ENCODE measurements at regions not wholly inside any gene's neighbourhood (a gene's known extent, or its start where the extent isn't known, plus 50 kb on each side); places are given as distances from the start of the nearest gene placed in this dataset.
"Not testable (repeated sequence)": the region's sequence is repeated elsewhere in the genome, so short reads cannot be mapped to it uniquely, and the experiment has no call there.

DNA sequence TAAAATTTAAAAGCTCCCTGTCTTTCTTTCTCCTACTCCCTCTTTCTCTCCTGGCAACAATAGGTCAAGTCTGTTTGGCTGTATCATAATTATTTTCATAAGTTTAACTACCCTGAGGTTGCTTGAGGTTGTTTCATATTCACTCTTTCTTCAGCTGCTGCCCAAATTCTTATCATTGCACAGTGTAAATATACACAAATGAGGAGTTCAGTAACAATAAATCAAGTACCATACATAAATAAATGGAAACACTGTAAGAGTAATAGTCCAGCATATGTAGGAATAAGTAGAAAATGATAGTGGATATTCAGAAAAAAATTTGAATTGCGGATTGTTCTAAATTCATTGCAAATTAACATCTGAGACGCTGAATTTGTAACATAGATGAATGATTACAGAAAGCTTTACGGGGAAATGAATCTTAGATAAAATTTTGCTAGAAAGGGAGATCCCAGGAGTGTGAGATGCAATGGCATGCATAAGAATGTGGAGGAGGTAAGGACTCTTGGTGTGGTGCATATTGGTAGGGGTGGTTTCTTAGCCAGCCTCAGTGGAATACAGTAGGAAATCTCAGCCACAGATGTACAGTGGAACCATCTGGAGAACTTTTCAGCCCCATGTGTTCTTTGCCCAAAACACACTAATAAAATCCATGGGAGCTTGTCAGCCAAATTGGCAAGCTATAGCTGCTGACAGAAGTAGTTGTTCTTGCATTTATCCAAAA lies 480.7 kb downstream of the HTR1B start:
- no peak for DNase-seq (ENCODE audit: low read depth)

DNA sequence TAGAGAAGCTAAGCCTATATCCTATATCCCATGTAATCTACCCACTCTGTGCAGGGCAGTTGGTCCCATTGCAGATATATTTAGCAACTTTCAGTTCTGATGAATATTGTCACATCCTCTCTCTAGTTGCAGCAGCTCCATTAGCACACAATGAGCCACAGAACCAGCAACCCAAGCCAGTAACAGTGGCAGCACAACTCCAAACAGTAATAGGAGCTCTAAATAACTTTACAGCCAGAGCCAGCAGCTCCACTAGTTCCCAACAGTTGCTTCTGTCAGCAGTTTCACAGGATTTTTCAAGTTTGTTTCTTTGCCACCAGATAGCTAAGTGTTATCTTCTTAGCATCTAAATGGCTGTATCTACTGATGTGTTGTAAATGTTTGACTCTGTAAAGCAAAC lies 490.8 kb downstream of the HTR1B start:
- no peak for DNase-seq (ENCODE audit: low read depth)

DNA sequence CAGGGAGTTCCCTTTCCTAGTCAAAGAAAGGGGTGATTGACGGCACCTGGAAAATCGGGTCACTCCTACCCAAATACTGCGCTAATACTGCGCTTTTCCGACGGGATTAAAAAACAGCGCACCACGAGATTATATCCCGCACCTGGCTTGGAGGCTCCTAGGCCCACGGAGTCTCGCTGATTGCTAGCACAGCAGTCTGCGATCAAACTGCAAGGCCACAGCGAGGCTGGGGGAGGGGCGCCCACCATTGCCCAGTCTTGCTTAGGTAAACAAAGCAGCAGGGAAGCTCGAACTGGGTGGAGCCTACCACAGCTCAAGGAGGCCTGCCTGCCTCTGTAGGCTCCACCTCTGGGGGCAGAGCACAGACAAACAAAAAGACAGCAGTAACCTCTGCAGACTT lies 504.1 kb downstream of the HTR1B start:
- DNase-seq (ENCODE audit: low read depth): not testable (repeated sequence)

DNA sequence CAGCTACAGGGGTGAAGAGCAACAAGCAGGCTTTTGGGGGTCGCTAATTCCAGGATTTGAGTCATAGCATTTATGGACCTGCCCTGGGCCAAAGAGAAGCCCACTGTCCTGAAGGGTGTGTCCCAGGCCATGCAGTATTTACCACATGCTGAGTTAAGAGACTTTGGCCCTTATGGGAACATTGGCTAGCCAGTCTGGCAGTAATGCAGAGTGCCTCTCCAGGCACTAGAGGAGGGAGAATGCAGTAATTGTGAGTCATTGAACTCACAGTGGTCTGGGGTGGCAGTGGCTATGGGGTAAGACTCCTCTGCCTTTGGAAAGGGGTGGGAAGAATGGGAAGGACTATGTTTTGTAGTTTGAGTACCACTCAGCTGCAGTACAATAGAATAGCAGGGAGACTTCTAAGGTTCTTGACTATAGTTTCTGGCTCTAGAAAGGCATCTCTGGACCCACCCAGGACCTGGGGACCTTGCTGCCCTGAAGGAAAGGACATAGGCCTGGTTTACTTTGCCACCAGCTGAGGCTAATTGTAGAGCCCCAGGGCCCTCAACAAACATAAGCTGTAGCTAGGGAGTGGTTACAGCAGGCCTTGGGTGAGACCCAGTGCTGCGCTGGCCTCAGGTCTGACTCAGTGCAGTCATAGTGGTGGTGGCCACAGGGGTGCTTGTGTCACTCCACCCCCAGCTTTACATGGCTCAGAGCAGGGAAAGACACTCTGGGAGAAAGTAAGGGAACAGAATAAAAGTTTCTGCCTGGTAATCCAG lies 520.9 kb downstream of the HTR1B start:
- DNase-seq (ENCODE audit: low read depth): peak; percentile 5

DNA sequence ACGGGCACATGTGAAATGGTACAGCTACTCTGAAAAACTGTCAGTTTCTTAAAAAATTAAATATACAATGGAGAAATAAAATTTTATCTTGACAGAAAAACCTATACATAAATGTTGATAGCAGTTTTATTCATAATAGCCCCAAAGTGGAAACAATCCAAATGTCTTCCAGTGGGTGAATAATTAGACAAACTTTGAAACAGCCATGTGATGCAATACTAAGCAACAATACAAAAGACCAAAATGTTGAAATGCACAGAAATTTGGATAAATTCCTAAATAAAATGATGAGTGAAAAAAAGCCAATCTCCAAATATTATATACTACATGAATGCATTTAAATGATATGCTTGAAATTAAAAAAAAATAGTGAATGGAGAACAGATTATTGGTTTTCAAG lies 523.1 kb downstream of the HTR1B start:
- no peak for DNase-seq (ENCODE audit: low read depth)

DNA sequence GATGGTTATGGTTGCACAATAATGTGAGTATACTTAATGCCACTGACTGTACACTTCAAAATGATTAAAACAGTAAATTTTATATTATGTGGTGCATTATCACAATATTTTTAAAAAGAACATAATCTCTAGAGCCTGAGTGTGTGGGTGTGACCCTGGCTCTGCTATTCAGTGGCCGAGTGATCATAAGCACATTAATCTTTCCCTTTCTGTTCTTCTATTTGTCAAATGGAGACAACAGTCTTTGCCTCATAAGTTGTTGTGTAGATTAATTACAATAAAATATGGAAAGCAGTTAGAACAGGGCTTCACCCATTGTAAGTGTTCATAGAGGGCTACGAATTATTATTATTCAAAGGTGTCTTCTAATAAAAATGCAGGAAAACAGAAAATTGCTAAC lies 548.6 kb downstream of the HTR1B start:
- no peak for DNase-seq (ENCODE audit: low read depth)

DNA sequence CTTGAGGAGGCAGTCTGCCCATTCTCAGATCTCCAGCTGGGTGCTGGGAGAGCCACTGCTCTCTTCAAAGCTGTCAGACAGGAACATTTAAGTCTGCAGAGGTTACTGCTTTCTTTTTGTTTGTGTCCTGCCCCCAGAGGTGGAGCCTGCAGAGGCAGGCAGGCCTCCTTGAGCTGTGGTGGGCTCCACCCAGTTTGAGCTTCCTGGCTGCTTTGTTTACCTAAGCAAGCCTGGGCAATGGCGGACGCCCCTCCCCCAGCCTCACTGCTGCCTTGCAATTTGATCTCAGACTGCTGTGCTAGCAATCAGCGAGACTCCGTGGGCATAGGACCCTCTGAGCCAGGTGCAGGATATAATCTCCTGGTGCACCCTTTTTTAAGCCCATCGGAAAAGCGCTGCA lies 557.8 kb downstream of the HTR1B start:
- not testable (repeated sequence) for DNase-seq (ENCODE audit: low read depth)

DNA sequence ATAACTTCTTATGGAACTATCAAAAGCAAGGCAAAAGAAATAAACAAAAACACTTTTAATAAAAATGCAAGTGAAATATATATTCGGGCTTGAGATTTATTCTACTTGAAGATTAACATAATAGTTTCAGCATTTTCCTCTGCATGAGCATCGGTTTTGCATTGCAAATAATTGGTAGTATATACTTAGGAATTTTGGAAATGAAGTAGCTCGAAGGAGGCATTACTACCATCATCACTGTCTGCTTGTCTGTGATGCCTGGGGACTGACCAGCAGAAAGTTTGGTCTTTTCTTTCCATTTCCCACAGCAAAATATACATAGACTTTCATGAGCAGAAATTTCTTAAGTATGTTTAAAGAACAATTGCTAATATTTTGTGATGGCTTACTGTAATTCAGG lies 570.7 kb downstream of the HTR1B start:
- DNase-seq (ENCODE audit: low read depth): no peak

DNA sequence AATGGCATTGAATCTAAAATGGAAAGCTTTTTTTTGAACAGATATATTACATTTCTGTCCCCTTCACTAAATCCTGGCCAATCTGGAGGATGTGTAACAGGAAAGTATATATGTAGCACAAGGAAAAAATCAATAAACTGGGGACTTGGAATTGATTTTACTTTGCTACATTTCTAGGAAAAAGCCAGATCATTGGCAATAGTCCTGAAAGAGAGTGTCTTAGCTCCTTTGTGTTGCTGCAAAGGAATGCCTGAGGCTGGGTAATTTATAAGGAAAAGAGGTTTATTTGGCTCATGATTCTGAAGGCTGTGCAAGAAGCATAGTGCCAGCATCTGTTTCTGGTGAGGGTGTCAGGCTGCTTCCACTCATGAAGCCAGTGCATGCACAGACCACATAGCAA lies 574.9 kb downstream of the HTR1B start:
- DNase-seq (ENCODE audit: low read depth): no peak

DNA sequence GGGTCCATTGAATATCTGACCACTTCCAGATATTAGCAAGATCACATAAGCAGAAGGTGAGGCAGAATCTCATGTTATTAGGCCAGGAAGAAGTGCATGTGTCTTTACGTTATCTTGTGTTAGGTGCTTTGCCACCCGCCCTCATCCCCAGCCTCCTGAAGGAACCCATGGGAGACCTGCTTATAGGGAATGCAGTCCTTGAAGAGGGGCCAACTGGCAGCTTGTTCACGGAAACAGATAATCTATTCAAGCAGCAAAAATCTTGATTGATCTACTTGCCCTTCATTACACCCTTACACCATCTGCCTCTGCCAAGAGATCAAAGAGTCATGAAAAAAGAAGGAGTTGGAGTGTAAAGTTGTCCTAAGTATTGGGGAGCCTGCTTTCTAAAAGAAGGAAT lies 576.4 kb downstream of the HTR1B start:
- no peak for DNase-seq (ENCODE audit: low read depth)

DNA sequence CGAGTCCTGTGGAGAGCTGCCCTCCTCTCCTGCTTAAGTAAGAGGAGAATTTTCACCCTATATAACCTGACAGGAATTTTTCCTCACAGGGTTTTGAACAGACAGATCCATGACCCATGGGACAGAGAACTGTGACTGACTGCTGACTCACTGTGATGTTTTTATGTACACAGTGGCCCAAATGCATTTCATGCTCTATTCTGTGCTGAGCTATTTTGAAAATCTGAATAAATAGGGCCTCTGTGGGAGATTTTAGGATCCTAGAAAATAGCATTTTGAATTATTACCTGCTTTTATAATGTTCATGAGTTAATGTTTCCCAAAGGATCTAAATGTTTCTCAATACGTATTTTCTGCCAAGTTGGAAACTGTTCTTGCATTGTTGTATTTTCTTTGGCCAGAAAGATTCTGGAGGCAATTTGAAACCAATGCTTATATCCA lies 577.4 kb downstream of the HTR1B start:
- DNase-seq (ENCODE audit: low read depth): peak; percentile 14

DNA sequence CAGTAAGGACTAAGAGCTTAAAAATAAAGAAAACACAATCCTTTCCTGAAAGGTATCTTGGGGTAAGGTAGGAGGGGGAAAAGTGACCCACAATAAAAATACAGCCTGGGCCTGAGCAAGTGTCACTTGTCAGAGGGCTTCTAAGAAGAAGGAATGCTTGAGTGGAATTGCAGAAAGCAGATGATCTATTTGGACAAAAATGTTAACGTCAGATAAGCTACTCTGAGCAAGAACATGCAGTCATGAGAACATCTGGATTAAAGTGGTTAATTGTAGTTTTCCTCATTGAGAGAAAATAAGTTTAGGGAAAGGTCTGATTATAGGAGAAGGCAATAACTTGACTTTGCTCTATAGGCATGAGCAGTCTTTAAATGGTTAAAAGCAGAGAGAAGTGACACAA lies 581.9 kb downstream of the HTR1B start:
- no peak for DNase-seq (ENCODE audit: low read depth)

DNA sequence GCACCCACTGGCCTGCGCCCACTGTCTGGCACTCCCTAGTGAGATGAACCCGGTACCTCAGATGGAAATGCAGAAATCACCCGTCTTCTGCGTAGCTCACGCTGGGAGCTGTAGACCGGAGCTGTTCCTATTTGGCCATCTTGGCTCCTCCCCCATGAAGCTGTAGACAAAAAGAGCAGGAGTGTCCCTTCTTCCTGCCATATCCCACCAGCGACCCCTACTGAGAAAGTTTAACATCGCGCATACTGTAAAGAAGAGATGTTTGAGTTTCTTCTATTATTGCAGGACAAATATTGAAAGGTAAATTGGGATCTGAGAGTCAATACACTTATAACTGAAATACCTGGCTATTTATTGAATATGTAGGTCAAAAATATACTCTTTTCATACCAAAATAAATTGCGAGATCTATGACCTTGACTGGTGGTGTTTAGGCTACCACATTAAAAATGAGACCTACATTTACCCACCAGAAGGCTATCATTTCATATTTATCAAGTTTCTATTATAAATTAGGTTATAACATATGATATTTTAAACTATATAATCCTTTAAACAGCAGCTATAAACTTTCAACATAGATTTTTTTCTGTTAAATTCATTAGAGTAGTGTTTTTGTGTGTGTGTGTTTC lies 586.3 kb downstream of the HTR1B start:
- peak; percentile 3 for DNase-seq (ENCODE audit: low read depth)

DNA sequence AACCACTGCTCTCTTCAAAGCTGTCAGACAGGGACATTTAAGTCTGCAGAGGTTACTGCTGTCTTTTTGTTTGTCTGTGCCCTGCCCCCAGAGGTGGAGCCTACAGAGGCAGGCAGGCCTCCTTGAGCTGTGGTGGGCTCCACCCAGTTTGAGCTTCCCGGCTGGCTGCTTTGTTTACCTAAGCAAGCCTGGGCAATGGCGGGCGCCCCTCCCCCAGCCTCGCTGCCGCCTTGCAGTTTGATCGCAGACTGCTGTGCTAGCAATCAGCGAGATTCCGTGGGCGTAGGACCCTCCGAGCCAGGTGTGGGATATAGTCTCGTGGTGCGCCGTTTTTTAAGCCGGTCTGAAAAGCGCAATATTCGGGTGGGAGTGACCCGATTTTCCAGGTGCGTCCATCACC lies 586.9 kb downstream of the HTR1B start:
- DNase-seq (ENCODE audit: low read depth): not testable (repeated sequence)

DNA sequence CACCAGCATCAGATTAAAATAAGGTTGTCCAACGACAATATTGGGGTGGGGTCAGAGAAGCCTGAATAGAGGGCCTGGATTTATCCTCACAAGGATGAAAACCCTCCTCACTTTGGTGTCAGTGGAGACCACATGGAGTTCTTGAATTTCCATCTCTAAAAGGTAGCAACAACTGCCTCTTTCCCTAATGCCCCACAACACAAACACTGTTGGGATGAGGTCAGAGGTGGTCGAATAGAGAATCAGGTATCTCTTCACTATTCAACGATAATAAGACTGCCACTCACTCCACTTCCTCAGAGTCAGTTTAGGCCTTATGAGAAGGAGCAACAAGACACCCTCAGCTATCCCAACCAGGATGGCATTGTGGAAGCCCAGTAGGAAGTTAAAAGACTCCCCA lies 596.1 kb downstream of the HTR1B start:
- DNase-seq (ENCODE audit: low read depth): no peak

DNA sequence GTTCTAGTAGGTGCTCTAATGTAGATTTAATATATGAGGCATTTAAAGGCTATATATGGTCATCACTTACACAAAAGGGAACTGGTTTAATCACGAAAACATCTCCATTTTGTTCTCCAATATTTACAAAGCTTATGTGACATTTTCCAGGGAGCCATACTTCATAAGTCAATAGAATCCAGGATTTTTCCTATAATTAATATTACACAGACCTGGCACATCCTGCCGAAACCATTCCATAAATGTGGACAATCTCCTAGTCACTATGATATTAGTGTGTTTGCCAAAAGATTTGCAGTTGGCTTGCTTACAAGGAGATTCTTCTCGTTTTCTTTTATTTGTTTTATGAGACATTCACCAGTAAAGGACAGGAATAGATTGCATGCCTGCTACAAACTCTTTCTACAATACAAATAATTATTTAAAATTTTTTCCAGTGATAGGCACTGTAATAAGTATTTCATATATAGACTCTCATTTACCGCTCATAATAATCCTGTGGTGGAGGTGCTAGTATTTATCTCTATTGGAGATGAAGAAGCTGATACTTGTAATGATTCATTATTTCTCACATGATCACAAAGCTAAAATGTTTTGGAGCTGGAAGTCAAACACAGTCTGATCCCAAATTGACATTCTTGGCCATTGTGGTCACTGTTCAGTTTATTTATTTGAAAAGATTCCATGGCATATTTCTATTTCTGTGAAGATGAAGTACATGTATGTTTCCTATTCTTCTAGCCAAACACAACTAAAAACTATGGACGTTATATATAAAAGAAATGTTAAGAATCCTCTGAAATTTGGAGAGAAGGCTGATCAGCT lies 597.0 kb downstream of the HTR1B start:
- DNase-seq (ENCODE audit: low read depth): peak; percentile 38

DNA sequence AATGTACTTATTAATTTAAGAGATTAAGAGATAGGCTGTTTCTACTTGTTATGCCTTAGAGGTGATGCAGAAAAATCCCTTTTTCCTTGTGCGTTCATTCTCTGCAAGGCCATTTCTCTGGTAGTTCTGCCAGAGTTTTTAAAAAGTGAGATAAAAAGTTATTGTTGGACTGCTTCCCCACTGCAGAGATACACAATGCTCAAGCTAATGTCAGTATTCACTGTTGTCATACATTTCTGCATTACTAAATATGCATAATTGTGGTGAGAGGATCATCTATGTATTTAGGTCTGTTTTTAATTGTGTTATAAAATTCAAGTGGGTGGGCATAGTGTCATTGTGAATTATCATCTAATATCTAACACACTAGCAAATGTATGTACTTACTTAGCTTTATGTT lies 600.4 kb downstream of the HTR1B start:
- peak; percentile 25 for DNase-seq (ENCODE audit: low read depth)

DNA sequence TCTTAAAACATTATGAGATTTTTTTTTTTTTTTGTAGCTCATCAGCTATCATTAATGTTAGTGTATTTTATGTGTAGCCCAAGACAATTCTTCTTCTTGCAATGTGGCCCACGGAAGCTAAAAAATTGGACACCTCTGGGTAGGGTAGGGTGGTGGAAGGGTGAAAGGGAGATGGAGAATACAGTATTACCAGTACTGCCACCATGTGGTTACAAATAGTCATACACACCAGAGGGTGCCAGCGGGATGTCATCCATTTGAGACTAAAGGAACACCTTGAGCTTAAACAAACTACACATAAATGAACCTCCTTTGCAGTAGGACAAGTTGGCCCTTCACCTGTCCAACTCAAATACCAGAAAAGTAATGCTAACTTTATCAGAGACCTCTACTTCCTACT lies 601.9 kb downstream of the HTR1B start:
- DNase-seq (ENCODE audit: low read depth): no peak

DNA sequence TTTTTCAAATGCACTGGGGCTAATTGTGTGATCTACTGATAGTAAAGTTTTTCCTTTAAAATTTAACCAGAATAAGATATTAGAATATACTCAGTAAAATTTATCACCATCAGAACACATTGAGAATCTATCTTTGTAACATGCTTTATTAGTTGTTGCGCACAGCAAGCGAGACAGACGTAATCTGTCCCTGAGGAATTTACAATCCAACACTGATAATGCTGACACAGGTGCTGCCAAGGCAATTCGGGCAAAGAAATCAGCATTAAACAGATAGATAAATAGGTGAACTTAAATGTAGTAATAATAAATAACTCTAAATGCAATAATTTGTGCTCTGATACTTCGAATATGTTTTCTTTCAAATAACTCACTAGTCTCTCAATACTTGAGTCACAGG lies 607.2 kb downstream of the HTR1B start:
- no peak for DNase-seq (ENCODE audit: low read depth)

DNA sequence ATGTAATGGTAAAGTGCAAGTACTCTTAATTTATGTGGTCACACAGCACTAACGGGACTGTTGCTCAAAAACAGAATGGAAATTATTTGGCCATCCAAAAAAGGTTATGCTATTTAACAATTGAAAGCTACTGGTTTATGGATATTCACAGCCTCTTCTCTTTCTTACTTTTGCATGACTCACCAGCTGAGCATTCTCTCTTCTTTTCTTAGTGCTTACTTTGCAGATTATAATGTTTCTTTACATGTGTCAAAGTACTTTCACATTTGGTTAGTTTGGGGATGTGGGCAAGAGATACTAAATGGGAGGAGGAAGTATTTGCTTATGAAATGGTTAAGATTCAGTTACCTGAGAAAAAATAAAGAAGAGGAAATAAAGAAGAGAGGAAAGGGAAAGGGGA lies 610.5 kb downstream of the HTR1B start:
- DNase-seq (ENCODE audit: low read depth): peak; percentile 23

DNA sequence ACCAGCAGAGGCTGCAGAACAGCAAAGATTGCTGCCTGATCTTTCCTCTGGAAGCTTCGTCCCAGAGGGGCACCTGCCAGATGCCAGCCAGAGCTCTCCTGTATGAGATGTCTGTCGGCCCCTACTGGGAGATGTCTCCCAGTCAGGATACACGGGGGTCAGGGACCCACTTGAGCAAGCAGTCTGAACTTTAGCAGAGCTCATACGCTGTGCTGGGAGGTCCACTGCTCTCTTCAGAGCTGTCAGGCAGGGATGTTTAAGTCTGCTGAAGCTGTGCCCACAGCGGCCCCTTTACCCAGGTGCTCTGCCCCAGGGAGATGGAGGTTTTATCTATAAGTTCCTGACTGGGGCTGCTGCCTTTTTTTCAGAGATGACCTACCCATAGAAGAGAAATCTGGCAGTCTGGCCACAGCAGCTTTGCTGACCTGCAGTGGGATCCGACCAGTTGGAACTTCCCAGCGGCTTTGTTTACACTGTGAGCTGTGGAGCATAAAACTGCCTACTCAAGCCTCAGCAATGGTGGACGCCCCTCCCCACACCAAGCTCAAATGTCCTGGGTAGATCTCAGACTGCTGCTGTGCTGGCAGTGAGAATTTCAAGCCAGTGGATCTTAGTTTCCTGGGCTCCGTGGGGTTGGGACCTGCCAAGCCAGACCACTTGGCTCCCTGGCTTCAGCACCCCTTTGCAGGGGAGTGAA lies 613.9 kb downstream of the HTR1B start:
- not testable (repeated sequence) for DNase-seq (ENCODE audit: low read depth)

All from EH (cell line).